ENCODE measurements at regions not wholly inside any gene's neighbourhood (a gene's known extent, or its start where the extent isn't known, plus 50 kb on each side); places are given as distances from the start of the nearest gene placed in this dataset.

- no peak overlapping the region for H2AFZ ChIP-seq
- H3K4me2 ChIP-seq: no peak overlapping the region
- no peaks in the 10 kb centered on the region for H3K79me2 ChIP-seq
- no peaks in the 10 kb centered on the region for H3K4me1 ChIP-seq (ENCODE audit: insufficient read depth)
- TF ChIP-seq CTCF (IDR thresholded peaks at IDR 0.05; ENCODE audit: poor library complexity): no peak
- no peak for TF ChIP-seq EZH2phosphoT487 (IDR thresholded peaks at IDR 0.05; ENCODE audit: low read depth, severe bottlenecking, unreplicated experiment)
- TF ChIP-seq EZH2 (IDR thresholded peaks at IDR 0.05; ENCODE audit: borderline replicate concordance): no peak
- H4K20me1 ChIP-seq (ENCODE audit: insufficient read depth, poor library complexity, severe bottlenecking): no peaks in the 10 kb centered on the region
- no peaks in the 10 kb centered on the region for H3K9me2 ChIP-seq (replicated peaks; ENCODE audit: insufficient read depth)
- no peaks in the 10 kb centered on the region for H3K27me3 ChIP-seq
- no peaks in the 10 kb centered on the region for H3K36me3 ChIP-seq (replicated peaks; ENCODE audit: insufficient read depth, low read depth)
- WGBS (ENCODE audit: low lambda C conversion rate, missing lambda C conversion rate): 80% methylated on average over 3 of the region's 3 CpGs
- no peak overlapping the region for H3K27ac ChIP-seq
- no peaks in the 10 kb centered on the region for H3K9me3 ChIP-seq (ENCODE audit: low read depth)
- DNase-seq (ENCODE audit: low spot score): no peak
- H3K4me3 ChIP-seq: no peak overlapping the region
Measured at GRCh38 chr13:80604098-80604497, 263.2 kb upstream of the SPRY2 start.

GRCh38 chr13:80603351-80603750, 262.4 kb upstream of the SPRY2 start:
- Histone ChIP-seq H3K79me2 (no peaks in the 10 kb centered on the region), H4K20me1 (ENCODE audit: insufficient read depth, poor library complexity, severe bottlenecking) (no peaks in the 10 kb centered on the region), H3K27me3 (no peaks in the 10 kb centered on the region), H3K36me3 (replicated peaks; ENCODE audit: insufficient read depth, low read depth) (no peaks in the 10 kb centered on the region), H3K9me3 (ENCODE audit: low read depth) (no peaks in the 10 kb centered on the region), H2AFZ (no peak overlapping the region), H3K27ac (no peak overlapping the region), H3K4me1 (ENCODE audit: insufficient read depth) (no peaks in the 10 kb centered on the region), H3K4me3 (no peak overlapping the region), H3K4me2 (no peak overlapping the region), H3K9me2 (replicated peaks; ENCODE audit: insufficient read depth) (no peaks in the 10 kb centered on the region)
- TF ChIP-seq EZH2 (IDR thresholded peaks at IDR 0.05; ENCODE audit: borderline replicate concordance) (no peak), EZH2phosphoT487 (IDR thresholded peaks at IDR 0.05; ENCODE audit: low read depth, severe bottlenecking, unreplicated experiment) (no peak), CTCF (IDR thresholded peaks at IDR 0.05; ENCODE audit: poor library complexity) (no peak)
- 63% methylated on average over 1 of the region's 1 CpG for WGBS (ENCODE audit: low lambda C conversion rate, missing lambda C conversion rate)
- no peak for DNase-seq (ENCODE audit: low spot score)

- H3K27me3 ChIP-seq: no peaks in the 10 kb centered on the region
- no peaks in the 10 kb centered on the region for H3K79me2 ChIP-seq
- H3K4me3 ChIP-seq: no peak overlapping the region
- no peak overlapping the region for H2AFZ ChIP-seq
- H3K4me2 ChIP-seq: no peak overlapping the region
- TF ChIP-seq CTCF (IDR thresholded peaks at IDR 0.05; ENCODE audit: poor library complexity) (no peak), EZH2phosphoT487 (IDR thresholded peaks at IDR 0.05; ENCODE audit: low read depth, severe bottlenecking, unreplicated experiment) (no peak), EZH2 (IDR thresholded peaks at IDR 0.05; ENCODE audit: borderline replicate concordance) (no peak)
- H3K27ac ChIP-seq: no peak overlapping the region
- no peak for DNase-seq (ENCODE audit: low spot score)
- H3K36me3 ChIP-seq (replicated peaks; ENCODE audit: insufficient read depth, low read depth): no peaks in the 10 kb centered on the region
- no peaks in the 10 kb centered on the region for H3K9me2 ChIP-seq (replicated peaks; ENCODE audit: insufficient read depth)
- no peaks in the 10 kb centered on the region for H3K9me3 ChIP-seq (ENCODE audit: low read depth)
- H3K4me1 ChIP-seq (ENCODE audit: insufficient read depth): no peaks in the 10 kb centered on the region
- H4K20me1 ChIP-seq (ENCODE audit: insufficient read depth, poor library complexity, severe bottlenecking): no peaks in the 10 kb centered on the region
Measured at GRCh38 chr13:80599765-80600164, 258.8 kb upstream of the SPRY2 start.

GRCh38 chr13:80598189-80598588, 257.3 kb upstream of the SPRY2 start:
- Histone ChIP-seq H3K36me3 (replicated peaks; ENCODE audit: insufficient read depth, low read depth) (no peaks in the 10 kb centered on the region), H4K20me1 (ENCODE audit: insufficient read depth, poor library complexity, severe bottlenecking) (no peaks in the 10 kb centered on the region), H3K79me2 (no peaks in the 10 kb centered on the region), H3K27ac (no peak overlapping the region), H3K4me1 (ENCODE audit: insufficient read depth) (no peaks in the 10 kb centered on the region), H3K4me3 (no peak overlapping the region), H3K4me2 (no peak overlapping the region), H3K27me3 (no peaks in the 10 kb centered on the region), H3K9me2 (replicated peaks; ENCODE audit: insufficient read depth) (no peaks in the 10 kb centered on the region), H2AFZ (no peak overlapping the region), H3K9me3 (ENCODE audit: low read depth) (no peaks in the 10 kb centered on the region)
- no peak for DNase-seq (ENCODE audit: low spot score)
- 95% methylated on average over 3 of the region's 3 CpGs for WGBS (ENCODE audit: low lambda C conversion rate, missing lambda C conversion rate)
- no peak for TF ChIP-seq EZH2 (IDR thresholded peaks at IDR 0.05; ENCODE audit: borderline replicate concordance)
- no peak for TF ChIP-seq CTCF (IDR thresholded peaks at IDR 0.05; ENCODE audit: poor library complexity)
- no peak for TF ChIP-seq EZH2phosphoT487 (IDR thresholded peaks at IDR 0.05; ENCODE audit: low read depth, severe bottlenecking, unreplicated experiment)

Data from hepatocyte (in vitro differentiated cells).